ENCODE measurements at regions not wholly inside any gene's neighbourhood (a gene's known extent, or its start where the extent isn't known, plus 50 kb on each side); places are given as distances from the start of the nearest gene placed in this dataset.

- Histone ChIP-seq H3K4me3 (no peak overlapping the region), H3K27ac (no peak overlapping the region), H3K4me1 (ENCODE audit: insufficient read depth) (no peaks in the 10 kb centered on the region), H3K36me3 (no peaks in the 10 kb centered on the region), H3K27me3 (no peaks in the 10 kb centered on the region), H3K9me3 (no peaks in the 10 kb centered on the region)
- no peak for TF ChIP-seq POLR2A (IDR thresholded peaks at IDR 0.05)
- TF ChIP-seq EP300 (IDR thresholded peaks at IDR 0.05): no peak
- TF ChIP-seq CTCF (IDR thresholded peaks at IDR 0.05): no peak
- WGBS, 3 donors: 60 to 63% (median 62%) methylated on average over 3 of the region's 3 CpGs
- intact Hi-C loops (cut with DNase I): no loop called here
- DNase-seq: no peak
These were observed 532.0 kb downstream of the GATA3 start for GRCh38 chr10:8586504-8586903.

- Histone ChIP-seq H3K4me3 (no peak overlapping the region), H3K27me3 (no peaks in the 10 kb centered on the region), H3K4me1 (ENCODE audit: insufficient read depth) (no peaks in the 10 kb centered on the region), H3K27ac (no peak overlapping the region), H3K9me3 (no peaks in the 10 kb centered on the region), H3K36me3 (no peaks in the 10 kb centered on the region)
- 44 to 67% (median 45%) methylated on average over 3 of the region's 3 CpGs for WGBS, 3 donors
- no peak for DNase-seq
- no peak for TF ChIP-seq EP300 (IDR thresholded peaks at IDR 0.05)
- no peak for TF ChIP-seq POLR2A (IDR thresholded peaks at IDR 0.05)
- TF ChIP-seq CTCF (IDR thresholded peaks at IDR 0.05): no peak
- intact Hi-C loops (cut with DNase I): no loop called here
These were observed 533.6 kb downstream of the GATA3 start for GRCh38 chr10:8588135-8588534.

GRCh38 chr10:8590518-8590917 is 536.0 kb downstream of the GATA3 start:
- Histone ChIP-seq H3K4me3 (no peak overlapping the region), H3K4me1 (ENCODE audit: insufficient read depth) (no peaks in the 10 kb centered on the region), H3K9me3 (no peaks in the 10 kb centered on the region), H3K27me3 (no peaks in the 10 kb centered on the region), H3K36me3 (no peaks in the 10 kb centered on the region), H3K27ac (no peak overlapping the region)
- intact Hi-C loops (cut with DNase I): no loop called here
- no peak for DNase-seq
- TF ChIP-seq CTCF (IDR thresholded peaks at IDR 0.05) (no peak), POLR2A (IDR thresholded peaks at IDR 0.05) (no peak), EP300 (IDR thresholded peaks at IDR 0.05) (no peak)

GRCh38 chr10:8591640-8592039 is 537.2 kb downstream of the GATA3 start:
- H3K9me3 ChIP-seq: no peaks in the 10 kb centered on the region
- no peak for DNase-seq
- H3K27ac ChIP-seq: no peak overlapping the region
- intact Hi-C loops (cut with DNase I): no loop called here
- H3K36me3 ChIP-seq: no peaks in the 10 kb centered on the region
- no peak for TF ChIP-seq POLR2A (IDR thresholded peaks at IDR 0.05)
- no peak for TF ChIP-seq EP300 (IDR thresholded peaks at IDR 0.05)
- no peak for TF ChIP-seq CTCF (IDR thresholded peaks at IDR 0.05)
- H3K27me3 ChIP-seq: no peaks in the 10 kb centered on the region
- no peaks in the 10 kb centered on the region for H3K4me1 ChIP-seq (ENCODE audit: insufficient read depth)
- 79 to 84% (median 84%) methylated on average over 7 of the region's 7 CpGs for WGBS, 3 donors
- no peak overlapping the region for H3K4me3 ChIP-seq

- WGBS, 3 donors: 82 to 83% (median 83%) methylated on average over 8 of the region's 8 CpGs
- H3K4me1 ChIP-seq (ENCODE audit: insufficient read depth): no peaks in the 10 kb centered on the region
- no peak for TF ChIP-seq POLR2A (IDR thresholded peaks at IDR 0.05)
- no peaks in the 10 kb centered on the region for H3K36me3 ChIP-seq
- H3K9me3 ChIP-seq: no peaks in the 10 kb centered on the region
- intact Hi-C loops (cut with DNase I): no loop called here
- DNase-seq: no peak
- no peaks in the 10 kb centered on the region for H3K27me3 ChIP-seq
- H3K27ac ChIP-seq: no peak overlapping the region
- H3K4me3 ChIP-seq: no peak overlapping the region
These were observed 539.7 kb downstream of the GATA3 start for GRCh38 chr10:8594176-8594575.
